ENCODE measurements at regions not wholly inside any gene's neighbourhood (a gene's known extent, or its start where the extent isn't known, plus 50 kb on each side); places are given as distances from the start of the nearest gene placed in this dataset.

DNA sequence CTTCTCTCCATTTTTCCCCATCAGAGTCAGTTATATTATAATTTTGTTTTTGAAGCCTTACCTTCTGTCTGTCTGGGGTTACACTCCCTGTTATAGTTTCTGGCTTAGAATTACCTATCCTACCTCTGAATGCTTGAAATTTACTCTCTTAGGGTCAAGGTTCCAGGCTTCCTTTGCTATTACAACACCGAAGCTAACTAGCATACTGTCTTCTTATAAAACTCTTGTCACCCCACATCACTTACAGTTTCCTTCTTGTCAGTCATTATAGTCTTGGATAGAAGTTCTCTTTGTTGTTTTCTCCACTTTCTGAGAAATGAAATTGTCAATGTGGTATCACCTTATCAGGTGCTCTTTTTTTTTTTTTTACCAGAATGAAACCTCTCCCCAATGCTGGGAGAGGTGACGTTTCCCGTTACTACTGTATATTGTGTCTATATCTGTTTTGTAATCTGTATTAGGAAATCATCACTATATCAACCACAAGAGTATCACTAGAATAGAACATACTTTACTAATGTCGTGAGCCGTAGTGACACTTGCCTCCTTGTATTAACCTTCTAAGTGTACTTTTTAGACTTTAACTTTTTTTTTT is 69.2 kb upstream of the PSMA6 start:
- no peak for DNase-seq (ENCODE audit: low spot score)

DNA sequence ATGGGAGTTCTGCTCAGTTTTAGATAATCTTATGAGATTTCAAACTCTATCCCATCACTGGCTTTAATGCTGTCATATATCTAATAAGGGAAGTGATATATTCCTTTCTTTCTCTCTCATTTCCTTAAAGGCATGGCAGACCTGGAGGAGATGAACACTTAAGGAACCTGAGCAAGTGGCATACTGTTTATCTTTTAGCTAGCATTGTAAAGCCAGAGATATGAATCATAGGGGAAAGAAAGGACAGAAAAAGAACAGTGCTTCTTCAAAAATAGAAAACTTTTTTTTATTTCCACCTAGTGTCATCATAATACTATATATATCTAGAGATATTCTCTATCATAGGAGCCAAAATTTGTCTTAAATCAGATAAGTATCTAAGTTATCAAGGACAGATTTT is 68.3 kb upstream of the PSMA6 start:
- DNase-seq (ENCODE audit: low spot score): no peak

DNA sequence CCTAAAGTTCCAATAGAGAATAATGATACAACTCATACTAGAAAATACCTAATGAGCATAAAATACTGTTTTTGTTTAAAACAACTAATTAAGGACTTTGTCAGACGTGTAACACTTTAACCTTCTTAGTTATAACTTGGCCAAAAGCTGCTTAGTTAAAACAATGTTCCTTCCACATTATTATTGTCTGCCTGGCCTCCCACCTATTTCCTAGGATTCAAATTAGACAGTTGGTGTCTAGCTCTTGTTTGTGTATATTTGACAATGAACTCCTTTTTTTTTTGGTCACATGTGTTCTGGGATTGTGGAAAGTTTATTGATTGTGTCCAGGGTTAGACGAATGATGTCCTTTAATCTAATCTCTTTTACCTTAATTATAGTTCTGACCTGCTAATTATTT is 67.6 kb upstream of the PSMA6 start:
- DNase-seq (ENCODE audit: low spot score): no peak

DNA sequence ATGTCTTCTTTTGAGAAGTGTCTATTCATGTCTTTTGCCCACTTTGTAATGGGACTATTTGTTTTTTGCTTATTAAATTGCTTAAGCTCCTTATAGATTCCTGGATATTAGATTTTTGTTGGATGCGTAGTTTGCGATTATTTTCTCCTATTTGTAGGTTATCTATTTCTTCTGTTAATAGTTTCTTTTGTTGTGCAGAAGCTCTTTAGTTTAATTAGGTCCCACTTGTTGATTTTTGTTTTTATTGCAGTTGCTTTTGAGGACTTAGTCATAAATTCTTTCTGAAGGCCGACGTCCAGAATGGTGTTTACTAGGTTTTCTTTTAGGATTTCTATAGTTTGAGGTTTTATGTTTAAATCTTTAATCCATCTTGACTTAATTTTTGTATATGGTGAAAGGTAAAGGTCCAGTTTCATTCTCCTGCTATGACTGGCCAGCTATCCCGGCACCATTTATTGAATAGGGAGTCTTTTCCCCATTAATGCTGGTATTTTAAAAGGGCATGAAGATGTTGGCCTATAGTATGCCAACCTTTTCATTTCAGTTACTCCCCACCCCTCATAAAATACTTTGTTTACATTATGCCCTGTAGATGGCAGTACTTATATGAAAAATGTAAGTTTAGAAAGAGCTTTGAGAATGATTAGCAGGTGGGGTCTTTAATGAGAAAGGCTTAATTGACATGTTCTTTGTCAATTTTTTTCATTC is 62.9 kb upstream of the PSMA6 start:
- DNase-seq (ENCODE audit: low spot score): no peak

DNA sequence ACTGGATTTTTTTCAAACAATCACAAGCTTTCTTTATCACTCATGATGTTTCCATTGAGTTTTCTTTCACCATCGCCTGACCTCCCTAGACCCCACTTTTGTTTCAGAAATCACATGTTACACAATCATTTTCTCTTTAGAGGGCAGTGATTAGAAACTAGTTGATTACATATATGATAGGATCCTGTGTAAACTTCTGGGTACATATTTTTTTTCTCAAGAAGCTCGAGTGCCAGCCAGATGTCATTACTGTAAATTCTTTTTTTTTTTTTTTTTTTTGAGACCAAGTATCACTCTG is 62.4 kb upstream of the PSMA6 start:
- no peak for DNase-seq (ENCODE audit: low spot score)

DNA sequence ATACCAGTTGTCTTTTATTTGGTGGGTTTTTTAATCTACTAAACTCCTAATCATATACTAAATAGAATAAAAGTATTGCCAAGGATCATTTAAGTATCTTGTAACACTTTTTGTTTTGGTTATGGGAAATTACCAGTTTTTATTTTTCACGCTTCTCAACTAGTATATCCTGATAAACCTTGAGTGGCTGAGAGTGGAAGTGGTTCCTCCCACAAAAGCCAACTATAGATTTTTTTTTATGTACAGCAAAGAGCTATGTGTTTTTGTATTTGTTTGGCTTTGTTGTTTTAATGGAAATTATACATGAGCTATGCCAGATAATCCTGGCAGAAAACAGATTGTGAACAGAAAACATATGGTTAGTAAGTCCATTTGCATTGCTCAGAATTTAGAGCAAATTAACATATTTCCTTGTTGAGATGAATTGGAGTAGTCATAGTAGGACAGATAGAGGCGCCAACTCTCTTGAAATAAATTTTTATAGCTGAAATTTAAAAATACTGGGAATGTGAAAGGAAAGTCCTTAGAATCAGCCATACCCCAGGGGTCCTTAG is 60.9 kb upstream of the PSMA6 start:
- DNase-seq (ENCODE audit: low spot score): no peak

DNA sequence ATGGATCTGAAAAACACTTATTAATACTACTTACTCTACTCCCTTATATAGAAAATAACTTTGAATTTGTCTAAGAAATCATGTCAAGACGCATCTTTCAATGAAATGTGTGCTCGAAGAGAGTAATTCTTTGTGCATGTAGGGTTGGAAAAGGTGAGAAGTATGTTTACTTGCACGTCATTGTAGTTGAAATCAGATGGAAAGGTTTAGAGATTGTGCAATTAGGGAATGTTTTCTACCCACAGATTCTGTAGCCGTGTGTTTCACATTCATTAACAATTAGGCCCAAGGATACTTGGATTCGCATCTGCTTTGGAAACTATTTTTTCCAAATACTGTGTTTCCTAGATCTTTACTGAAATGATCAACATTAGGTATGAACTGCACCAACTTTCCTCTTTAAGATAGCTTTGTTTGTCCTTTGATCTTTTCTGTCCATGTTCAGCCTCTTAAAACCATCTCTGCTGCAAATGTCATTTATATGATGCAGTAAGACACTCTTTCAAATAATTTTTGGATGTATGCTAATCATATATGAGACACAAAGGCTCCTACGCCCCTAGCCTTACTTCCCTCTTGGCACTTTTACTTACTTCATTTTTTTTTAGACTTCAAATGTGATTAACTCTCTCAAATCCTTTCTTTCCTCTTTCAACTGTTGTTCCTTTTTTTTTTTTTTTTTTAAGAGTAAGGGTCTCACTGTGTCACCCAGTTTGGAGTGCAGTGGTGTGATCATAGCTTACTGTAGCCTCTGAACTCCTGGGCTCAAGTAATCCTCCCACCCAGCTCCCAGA is 58.0 kb upstream of the PSMA6 start:
- no peak for DNase-seq (ENCODE audit: low spot score)

DNA sequence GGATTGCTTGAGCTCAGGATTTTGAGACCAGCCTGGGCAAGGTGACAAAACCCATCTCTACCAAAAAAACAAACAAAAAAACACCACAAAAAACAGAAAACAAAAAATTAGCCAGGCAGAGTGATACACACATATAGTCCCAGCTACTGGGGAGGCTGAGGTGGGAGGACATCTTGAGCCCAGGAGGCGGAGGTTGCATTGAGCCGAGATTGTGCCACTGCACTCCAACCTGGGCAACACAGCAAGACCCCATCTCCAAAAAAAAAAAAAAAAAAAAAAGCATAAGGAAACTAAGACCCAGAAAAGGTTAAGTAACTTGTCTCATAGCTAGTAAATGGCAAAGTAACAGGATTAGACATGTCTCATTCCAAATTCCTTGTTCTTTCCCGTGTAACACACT is 56.3 kb upstream of the PSMA6 start:
- DNase-seq (ENCODE audit: low spot score): no peak

DNA sequence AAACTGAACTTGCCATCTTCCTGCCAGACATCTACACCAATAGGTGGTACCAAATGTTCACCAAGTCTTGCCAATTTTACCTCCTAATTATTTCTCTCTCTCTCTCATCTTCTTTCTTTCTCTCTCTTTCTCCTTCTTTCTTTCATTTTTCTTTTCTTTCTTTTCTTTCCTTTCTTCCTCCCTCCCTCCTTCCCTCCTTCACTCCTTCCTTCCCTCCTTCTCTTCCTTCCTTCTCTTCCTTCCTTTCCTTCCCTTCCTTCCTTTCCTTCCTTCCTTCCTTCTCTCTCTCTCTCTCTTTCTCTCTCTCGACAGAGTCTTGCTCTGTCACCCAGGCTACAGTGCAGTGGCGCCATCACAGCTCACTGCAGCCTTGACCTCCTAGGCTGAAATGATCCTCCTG is 55.4 kb upstream of the PSMA6 start:
- no peak for DNase-seq (ENCODE audit: low spot score)

DNA sequence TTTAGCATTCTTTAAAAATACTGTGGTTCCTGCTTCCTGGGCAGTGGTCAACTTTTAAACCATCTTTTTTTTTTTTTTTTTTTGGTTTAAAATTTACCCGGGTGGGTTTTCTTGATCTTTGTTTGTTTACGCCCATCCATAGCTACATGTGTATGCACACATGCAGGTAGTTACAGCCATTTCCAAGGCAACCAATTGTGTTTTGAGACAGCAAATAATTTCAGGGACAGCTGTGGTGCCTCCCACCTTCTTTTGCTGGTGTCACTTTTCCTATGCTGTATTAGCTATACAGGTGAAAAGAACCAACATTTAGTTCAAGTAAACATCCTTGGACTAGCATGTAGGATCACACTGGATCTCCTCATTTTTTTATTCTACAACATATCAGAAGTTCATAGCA is 52.0 kb upstream of the PSMA6 start:
- no peak for DNase-seq (ENCODE audit: low spot score)

Data from kidney tubule cell (primary cell).